Hepatocyte (in vitro differentiated cells): ENCODE measurements at regions not wholly inside any gene's neighbourhood (a gene's known extent, or its start where the extent isn't known, plus 50 kb on each side); places are given as distances from the start of the nearest gene placed in this dataset.
A peak's percentile ranks its signal among the peaks of the same experiment; 100 is the strongest.

ENCODE experiments used
- DNase-seq: peaks from one replicate; pipeline ENCODE4 v3.0.0-alpha.2; 2016; ENCODE audit warnings: low spot score
- H2AFZ ChIP-seq: fragments of 200-600 bp; sonication (generic); 2 replicates; pipeline ENCODE4 v1.6.0; 2016; ENCODE audit warnings: antibody characterized with exemption, mild to moderate bottlenecking
- H3K27ac ChIP-seq: fragments of 200-600 bp; sonication (generic); 2 replicates; pipeline ENCODE4 v1.5.1; 2016; ENCODE audit warnings: mild to moderate bottlenecking
- H3K27me3 ChIP-seq: fragments of 200-600 bp; sonication (generic); 2 replicates; pipeline ENCODE4 v1.6.1; 2016
- H3K36me3 ChIP-seq: fragments of 200-600 bp; sonication (generic); replicated peaks from 2 replicates; pipeline ENCODE4 v1.5.1; 2016; ENCODE audit warnings: low read depth; ENCODE audit not compliant: insufficient read depth
- H3K4me1 ChIP-seq: fragments of 200-600 bp; sonication (generic); 2 replicates; pipeline ENCODE4 v1.5.1; 2016; ENCODE audit warnings: mild to moderate bottlenecking, moderate library complexity; ENCODE audit not compliant: insufficient read depth
- H3K4me2 ChIP-seq: fragments of 200-600 bp; sonication (generic); 2 replicates; pipeline ENCODE4 v1.6.0; 2016
- H3K4me3 ChIP-seq: fragments of 200-600 bp; sonication (generic); 2 replicates; pipeline ENCODE4 v1.5.1; 2016; ENCODE audit warnings: mild to moderate bottlenecking
- H3K79me2 ChIP-seq: fragments of 200-600 bp; sonication (generic); 2 replicates; pipeline ENCODE4 v1.6.0; 2017; ENCODE audit warnings: mild to moderate bottlenecking
- H3K9me2 ChIP-seq: fragments of 200-600 bp; sonication (generic); replicated peaks from 2 replicates; pipeline ENCODE4 v1.6.0; 2017; ENCODE audit warnings: mild to moderate bottlenecking; ENCODE audit not compliant: insufficient read depth
- H3K9me3 ChIP-seq: fragments of 200-600 bp; sonication (generic); 2 replicates; pipeline ENCODE4 v1.5.1; 2016; ENCODE audit warnings: low read depth, mild to moderate bottlenecking
- H4K20me1 ChIP-seq: fragments of 200-600 bp; sonication (generic); 2 replicates; pipeline ENCODE4 v1.6.0; 2016; ENCODE audit warnings: mild to moderate bottlenecking; ENCODE audit not compliant: insufficient read depth, poor library complexity, severe bottlenecking
- CTCF ChIP-seq: fragments of 200-600 bp; sonication (generic); IDR thresholded peaks from 2 replicates; pipeline ENCODE4 v1.5.1; 2016; ENCODE audit warnings: antibody characterized with exemption, mild to moderate bottlenecking; ENCODE audit not compliant: poor library complexity
- EZH2 ChIP-seq: fragments of 200-600 bp; sonication (generic); IDR thresholded peaks from 2 replicates; pipeline ENCODE4 v1.6.1; 2016; ENCODE audit warnings: antibody characterized with exemption, mild to moderate bottlenecking, borderline replicate concordance
- EZH2phosphoT487 ChIP-seq: fragments of 200-600 bp; sonication (generic); IDR thresholded peaks from one replicate; pipeline ENCODE4 v1.6.1; 2018; ENCODE audit warnings: antibody characterized with exemption, mild to moderate bottlenecking, low read depth, moderate library complexity; ENCODE audit not compliant: unreplicated experiment, severe bottlenecking
- WGBS: methylation state at CpG from one replicate; pipeline ENCODE4 v1.1.6; 2016; ENCODE audit warnings: low lambda C conversion rate; ENCODE audit errors: missing lambda C conversion rate; 5-methylcytosine and 5-hydroxymethylcytosine counted together

DNA sequence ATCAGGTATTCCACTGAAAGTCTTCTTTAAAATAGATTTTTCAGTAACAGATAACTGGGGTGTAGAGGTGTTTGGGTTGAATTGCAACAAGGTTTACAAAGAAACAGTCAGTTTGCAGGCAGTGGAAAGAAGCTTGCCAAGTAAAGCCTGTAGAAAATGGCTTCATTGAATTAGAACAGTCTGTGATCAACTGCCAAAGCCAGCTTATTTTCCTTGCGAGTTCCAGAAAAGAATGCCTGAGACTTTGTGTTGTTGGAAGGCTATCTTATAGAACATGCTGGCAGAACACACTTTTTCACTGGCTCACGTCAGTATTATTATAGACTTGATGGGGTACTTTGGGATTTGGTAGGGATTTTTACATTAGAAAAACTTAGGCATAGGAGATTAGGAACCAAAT, 601.0 kb downstream of the XIRP2 start:
- Histone ChIP-seq H3K36me3 (no peaks in the 10 kb centered on the region), H3K9me3 (no peaks in the 10 kb centered on the region), H3K9me2 (no peaks in the 10 kb centered on the region), H3K79me2 (no peaks in the 10 kb centered on the region), H3K4me1 (no peaks in the 10 kb centered on the region), H4K20me1 (no peaks in the 10 kb centered on the region), H3K4me3 (no peak overlapping the region), H3K4me2 (no peak overlapping the region), H3K27me3 (no peaks in the 10 kb centered on the region), H3K27ac (no peak overlapping the region), H2AFZ (no peak overlapping the region)
- DNase-seq: peak; percentile 13
- TF ChIP-seq EZH2phosphoT487: no peak
- TF ChIP-seq EZH2: no peak
- WGBS: 60% methylated on average over 2 of the region's 2 CpGs

DNA sequence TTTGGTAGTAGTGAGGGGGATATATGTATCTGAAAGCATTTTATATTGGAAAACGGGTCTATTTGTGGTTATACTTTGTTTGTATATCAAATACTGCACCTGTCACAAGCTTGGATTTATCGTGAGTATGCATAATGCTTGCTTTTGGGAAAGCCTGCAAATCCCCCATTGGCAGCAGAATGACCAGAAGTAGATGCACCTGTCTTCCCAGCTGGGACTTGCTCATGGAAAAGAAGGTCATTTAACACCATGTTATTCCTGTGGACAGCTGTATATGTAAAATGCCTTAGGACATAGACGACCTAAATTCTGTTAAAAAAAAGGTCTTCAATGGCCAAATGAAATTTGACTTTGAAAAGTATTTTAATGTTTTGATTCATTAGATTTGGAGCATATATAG, 599.4 kb downstream of the XIRP2 start:
- Histone ChIP-seq H3K9me2 (no peaks in the 10 kb centered on the region), H4K20me1 (no peaks in the 10 kb centered on the region), H2AFZ (no peak overlapping the region), H3K4me2 (no peak overlapping the region), H3K79me2 (no peaks in the 10 kb centered on the region), H3K27ac (no peak overlapping the region), H3K4me1 (no peaks in the 10 kb centered on the region), H3K36me3 (no peaks in the 10 kb centered on the region), H3K27me3 (no peaks in the 10 kb centered on the region), H3K4me3 (no peak overlapping the region), H3K9me3 (no peaks in the 10 kb centered on the region)
- DNase-seq: no peak
- 85% methylated on average over 3 of the region's 3 CpGs for WGBS
- TF ChIP-seq CTCF: no peak
- TF ChIP-seq EZH2phosphoT487: no peak
- TF ChIP-seq EZH2: no peak

DNA sequence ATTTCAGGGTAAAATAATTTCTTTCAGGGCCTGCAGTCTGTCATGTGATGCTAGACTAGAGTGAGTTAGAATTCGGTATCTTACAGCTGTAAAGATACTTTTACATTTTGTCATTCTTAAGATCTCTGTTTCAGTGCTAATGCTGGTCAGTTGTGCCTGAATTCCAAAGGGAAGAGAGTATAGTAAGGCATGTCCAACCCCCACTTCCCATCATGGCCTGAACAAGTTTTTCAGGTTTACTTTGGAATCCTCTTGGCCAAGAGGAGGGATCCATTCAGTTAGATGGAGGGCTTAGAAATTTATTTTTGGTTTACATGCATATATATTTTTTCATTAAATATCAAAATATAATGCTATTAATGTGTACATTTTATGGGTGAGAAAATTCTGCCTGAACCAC, 596.6 kb downstream of the XIRP2 start:
- H3K36me3 ChIP-seq: no peaks in the 10 kb centered on the region
- no peak for TF ChIP-seq EZH2phosphoT487
- no peak for TF ChIP-seq CTCF
- TF ChIP-seq EZH2: no peak
- H3K27me3 ChIP-seq: no peaks in the 10 kb centered on the region
- no peak for DNase-seq
- no peak overlapping the region for H3K4me2 ChIP-seq
- H2AFZ ChIP-seq: no peak overlapping the region
- H3K9me3 ChIP-seq: no peaks in the 10 kb centered on the region
- H3K4me3 ChIP-seq: no peak overlapping the region
- H4K20me1 ChIP-seq: no peaks in the 10 kb centered on the region
- H3K4me1 ChIP-seq: no peaks in the 10 kb centered on the region
- WGBS: 95% methylated on average over 1 of the region's 1 CpG
- H3K9me2 ChIP-seq: no peaks in the 10 kb centered on the region
- no peaks in the 10 kb centered on the region for H3K79me2 ChIP-seq
- no peak overlapping the region for H3K27ac ChIP-seq

- no peaks in the 10 kb centered on the region for H3K36me3 ChIP-seq
- H3K79me2 ChIP-seq: no peaks in the 10 kb centered on the region
- H3K4me3 ChIP-seq: no peak overlapping the region
- H2AFZ ChIP-seq: no peak overlapping the region
- TF ChIP-seq EZH2: no peak
- no peak for TF ChIP-seq EZH2phosphoT487
- no peak for TF ChIP-seq CTCF
- H4K20me1 ChIP-seq: no peaks in the 10 kb centered on the region
- H3K27ac ChIP-seq: no peak overlapping the region
- WGBS: 69% methylated on average over 2 of the region's 2 CpGs
- no peaks in the 10 kb centered on the region for H3K9me3 ChIP-seq
- DNase-seq: no peak
- H3K9me2 ChIP-seq: no peaks in the 10 kb centered on the region
- H3K4me1 ChIP-seq: no peaks in the 10 kb centered on the region
- H3K4me2 ChIP-seq: no peak overlapping the region
- no peaks in the 10 kb centered on the region for H3K27me3 ChIP-seq
Observed at GRCh38 chr2:167480986-167481309, 592.7 kb downstream of the XIRP2 start.
